ENCODE measurements at regions not wholly inside any gene's neighbourhood (a gene's known extent, or its start where the extent isn't known, plus 50 kb on each side); places are given as distances from the start of the nearest gene placed in this dataset.

DNA sequence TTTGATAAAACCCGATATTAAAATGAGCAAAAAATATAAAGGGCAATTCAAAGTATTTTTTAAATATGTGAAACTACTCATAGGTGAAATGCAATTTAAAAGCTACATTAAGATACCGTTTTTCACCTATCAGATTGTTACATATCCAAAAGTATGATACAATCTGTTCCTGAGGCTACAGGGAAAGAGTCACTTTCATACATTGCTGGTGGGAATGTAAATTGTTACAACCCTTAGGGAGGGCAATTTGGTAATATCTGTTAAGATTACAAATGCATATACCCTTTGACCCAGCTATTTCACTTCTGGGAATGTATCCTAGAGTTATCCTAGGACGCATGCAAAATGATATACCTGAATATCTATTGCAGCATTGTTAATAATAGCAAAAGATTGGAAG, 132.1 kb downstream of the BLID start:
- TF ChIP-seq CEBPB (IDR thresholded peaks at IDR 0.05) (no peak), NFIC (IDR thresholded peaks at IDR 0.05) (no peak), RAD21 (IDR thresholded peaks at IDR 0.05; ENCODE audit: low read depth) (no peak), CREB1 (IDR thresholded peaks at IDR 0.05; ENCODE audit: low read depth) (no peak), TEAD4 (IDR thresholded peaks at IDR 0.05) (no peak), TCF12 (IDR thresholded peaks at IDR 0.05; ENCODE audit: low read depth) (no peak), ZBTB7A (IDR thresholded peaks at IDR 0.05; ENCODE audit: low read depth) (no peak), YY1 (IDR thresholded peaks at IDR 0.05; ENCODE audit: low read depth) (no peak), REST (IDR thresholded peaks at IDR 0.05; ENCODE audit: low read depth) (no peak), EGR1 (IDR thresholded peaks at IDR 0.05) (no peak), FOXM1 (IDR thresholded peaks at IDR 0.05; ENCODE audit: borderline replicate concordance, low read depth) (no peak)
- TF ChIP-seq, protein P1, sequence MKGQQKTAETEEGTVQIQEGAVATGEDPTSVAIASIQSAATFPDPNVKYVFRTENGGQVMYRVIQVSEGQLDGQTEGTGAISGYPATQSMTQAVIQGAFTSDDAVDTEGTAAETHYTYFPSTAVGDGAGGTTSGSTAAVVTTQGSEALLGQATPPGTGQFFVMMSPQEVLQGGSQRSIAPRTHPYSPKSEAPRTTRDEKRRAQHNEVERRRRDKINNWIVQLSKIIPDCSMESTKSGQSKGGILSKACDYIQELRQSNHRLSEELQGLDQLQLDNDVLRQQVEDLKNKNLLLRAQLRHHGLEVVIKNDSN (IDR thresholded peaks at IDR 0.05), result no peak
- TF ChIP-seq, protein P2, sequence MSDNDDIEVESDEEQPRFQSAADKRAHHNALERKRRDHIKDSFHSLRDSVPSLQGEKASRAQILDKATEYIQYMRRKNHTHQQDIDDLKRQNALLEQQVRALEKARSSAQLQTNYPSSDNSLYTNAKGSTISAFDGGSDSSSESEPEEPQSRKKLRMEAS (IDR thresholded peaks at IDR 0.05), result no peak

GRCh38 chr11:121968638-121969037, 147.4 kb downstream of the BLID start:
- TF ChIP-seq, protein P2 (IDR thresholded peaks at IDR 0.05), result no peak
- TF ChIP-seq CEBPB (IDR thresholded peaks at IDR 0.05), result peak; percentile 63

DNA sequence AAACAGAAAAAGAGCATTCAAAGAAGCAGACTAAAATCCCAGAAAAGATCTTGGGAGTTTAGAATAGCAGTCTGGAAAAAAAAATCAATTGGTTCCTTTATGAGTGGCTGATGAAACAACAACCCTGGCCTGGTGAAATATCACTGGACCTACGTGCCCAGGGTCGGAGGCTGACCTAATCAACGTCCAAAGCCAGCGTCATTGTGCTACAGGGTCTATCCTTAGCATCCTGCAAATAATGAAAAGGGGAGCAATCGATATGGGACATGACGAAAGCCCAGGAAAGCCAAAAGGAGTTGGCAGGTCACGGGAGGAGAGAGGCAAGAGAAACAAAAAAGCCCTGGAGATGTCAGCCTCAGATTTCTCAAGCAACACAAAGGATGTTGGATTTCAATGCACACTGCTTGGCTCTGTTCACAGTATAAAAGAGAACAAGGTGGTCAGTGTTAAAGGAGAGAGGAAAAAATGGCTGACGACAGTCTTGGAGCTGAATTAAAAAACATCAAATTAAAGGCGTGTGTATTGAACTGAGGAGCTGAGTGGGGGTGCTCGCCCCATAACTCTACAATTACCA, 148.8 kb downstream of the BLID start:
- no peak for TF ChIP-seq CREB1 (IDR thresholded peaks at IDR 0.05; ENCODE audit: low read depth)
- TF ChIP-seq ZBTB7A (IDR thresholded peaks at IDR 0.05; ENCODE audit: low read depth), result no peak
- TF ChIP-seq TEAD4 (IDR thresholded peaks at IDR 0.05), result no peak
- TF ChIP-seq YY1 (IDR thresholded peaks at IDR 0.05; ENCODE audit: low read depth), result no peak
- TF ChIP-seq, protein P2 (IDR thresholded peaks at IDR 0.05), result no peak
- no peak for TF ChIP-seq EGR1 (IDR thresholded peaks at IDR 0.05)
- TF ChIP-seq EP300 (IDR thresholded peaks at IDR 0.05; ENCODE audit: borderline replicate concordance), result no peak
- no peak for TF ChIP-seq TCF12 (IDR thresholded peaks at IDR 0.05; ENCODE audit: low read depth)
- TF ChIP-seq REST (IDR thresholded peaks at IDR 0.05; ENCODE audit: low read depth), result no peak
- no peak for TF ChIP-seq FOXM1 (IDR thresholded peaks at IDR 0.05; ENCODE audit: borderline replicate concordance, low read depth)
- TF ChIP-seq NFIC (IDR thresholded peaks at IDR 0.05), result no peak
- no peak for TF ChIP-seq CEBPB (IDR thresholded peaks at IDR 0.05)
- TF ChIP-seq, protein P1 (IDR thresholded peaks at IDR 0.05), result no peak
- TF ChIP-seq TAF1 (IDR thresholded peaks at IDR 0.05; ENCODE audit: low read depth), result no peak
- TF ChIP-seq RAD21 (IDR thresholded peaks at IDR 0.05; ENCODE audit: low read depth), result no peak

DNA sequence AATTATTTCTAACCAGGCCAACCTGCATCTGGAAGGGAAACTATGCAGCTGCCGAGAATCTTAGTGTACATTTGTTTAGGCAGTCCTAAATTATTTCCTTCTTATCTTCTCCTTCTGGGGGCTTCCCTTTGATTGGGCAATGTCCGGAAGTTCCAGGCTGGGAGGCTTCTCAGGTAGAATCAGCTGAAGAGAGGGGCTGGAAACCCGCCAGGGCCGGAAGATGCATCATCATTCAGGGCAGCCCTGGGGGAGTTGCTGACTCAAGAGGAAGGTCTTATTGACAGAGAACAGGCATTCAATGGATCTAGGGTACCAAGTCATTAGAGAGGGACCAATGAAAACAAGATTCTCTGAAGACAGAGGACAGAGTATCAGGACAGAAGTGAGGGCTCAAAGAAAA, 150.7 kb downstream of the BLID start:
- TF ChIP-seq, protein P2 (IDR thresholded peaks at IDR 0.05), result no peak
- no peak for TF ChIP-seq RAD21 (IDR thresholded peaks at IDR 0.05; ENCODE audit: low read depth)
- TF ChIP-seq, protein P1 (IDR thresholded peaks at IDR 0.05), result no peak
- TF ChIP-seq EGR1 (IDR thresholded peaks at IDR 0.05), result no peak
- no peak for TF ChIP-seq TCF12 (IDR thresholded peaks at IDR 0.05; ENCODE audit: low read depth)
- no peak for TF ChIP-seq TAF1 (IDR thresholded peaks at IDR 0.05; ENCODE audit: low read depth)
- TF ChIP-seq CREB1 (IDR thresholded peaks at IDR 0.05; ENCODE audit: low read depth), result no peak
- no peak for TF ChIP-seq ZBTB7A (IDR thresholded peaks at IDR 0.05; ENCODE audit: low read depth)
- TF ChIP-seq FOXM1 (IDR thresholded peaks at IDR 0.05; ENCODE audit: borderline replicate concordance, low read depth), result no peak
- TF ChIP-seq TEAD4 (IDR thresholded peaks at IDR 0.05), result no peak
- no peak for TF ChIP-seq NFIC (IDR thresholded peaks at IDR 0.05)
- no peak for TF ChIP-seq EP300 (IDR thresholded peaks at IDR 0.05; ENCODE audit: borderline replicate concordance)
- no peak for TF ChIP-seq YY1 (IDR thresholded peaks at IDR 0.05; ENCODE audit: low read depth)
- TF ChIP-seq CEBPB (IDR thresholded peaks at IDR 0.05), result no peak
- no peak for TF ChIP-seq REST (IDR thresholded peaks at IDR 0.05; ENCODE audit: low read depth)
